NCI-H1092 treated with DMSO at 0.1 percent for 48 hours (cell line): ENCODE measurements at regions not wholly inside any gene's neighbourhood (a gene's known extent, or its start where the extent isn't known, plus 50 kb on each side); places are given as distances from the start of the nearest gene placed in this dataset.

Experiments
- DNase-seq: peaks from one replicate; lab custom pipeline; 2025; lab: John Stamatoyannopoulos, UW

- DNase-seq, result no peak
Measured at GRCh38 chr12:60138526-60138925, 542.7 kb downstream of the SLC16A7 start.

GRCh38 chr12:60144395-60144794 lies 548.6 kb downstream of the SLC16A7 start:
- no peak for DNase-seq

- DNase-seq, result no peak
Measured at GRCh38 chr12:60148109-60148508, 552.3 kb downstream of the SLC16A7 start.

GRCh38 chr12:60148831-60149230 lies 553.0 kb downstream of the SLC16A7 start:
- no peak for DNase-seq

GRCh38 chr12:60152756-60153155 lies 556.9 kb downstream of the SLC16A7 start:
- no peak for DNase-seq

- no peak for DNase-seq
Measured at GRCh38 chr12:60159761-60160160, 563.9 kb downstream of the SLC16A7 start.

- no peak for DNase-seq
Measured at GRCh38 chr12:60162988-60163720, 567.3 kb downstream of the SLC16A7 start.

GRCh38 chr12:60165781-60166180 lies 570.0 kb downstream of the SLC16A7 start:
- no peak for DNase-seq

GRCh38 chr12:60168441-60168840 lies 572.6 kb downstream of the SLC16A7 start:
- no peak for DNase-seq

GRCh38 chr12:60169904-60170303 lies 574.1 kb downstream of the SLC16A7 start:
- DNase-seq, result no peak

GRCh38 chr12:60172266-60173211 lies 576.7 kb downstream of the SLC16A7 start:
- no peak for DNase-seq

GRCh38 chr12:60173224-60174170 lies 577.7 kb downstream of the SLC16A7 start:
- no peak for DNase-seq

GRCh38 chr12:60174476-60174875 lies 578.6 kb downstream of the SLC16A7 start:
- DNase-seq, result no peak

- DNase-seq, result no peak
Measured at GRCh38 chr12:60174941-60175340, 579.1 kb downstream of the SLC16A7 start.

- DNase-seq, result no peak
Measured at GRCh38 chr12:60176891-60177290, 581.1 kb downstream of the SLC16A7 start.

- no peak for DNase-seq
Measured at GRCh38 chr12:60180298-60180697, 584.5 kb downstream of the SLC16A7 start.

- no peak for DNase-seq
Measured at GRCh38 chr12:60182354-60182753, 586.5 kb downstream of the SLC16A7 start.

- DNase-seq, result no peak
Measured at GRCh38 chr12:60184096-60184495, 588.3 kb downstream of the SLC16A7 start.

GRCh38 chr12:60185060-60185459 lies 589.2 kb downstream of the SLC16A7 start:
- DNase-seq, result no peak

- DNase-seq, result no peak
Measured at GRCh38 chr12:60191271-60191670, 595.4 kb downstream of the SLC16A7 start.

GRCh38 chr12:60191676-60192359 lies 596.0 kb downstream of the SLC16A7 start:
- no peak for DNase-seq
